D721Med (cell line): ENCODE measurements at regions not wholly inside any gene's neighbourhood (a gene's known extent, or its start where the extent isn't known, plus 50 kb on each side); places are given as distances from the start of the nearest gene placed in this dataset.

Experiments used
- DNase-seq: peaks from one replicate; pipeline ENCODE4 v3.0.0; 2011; ENCODE audit warnings: low spot score; ENCODE audit not compliant: insufficient read length
- FAIRE-seq: peaks from 2 replicates; lab custom pipeline; 2011; peaks lifted over from hg19 to GRCh38; lab: Jason Lieb, UNC
- CTCF ChIP-seq: IDR thresholded peaks from 2 replicates; pipeline ENCODE4 v1.5.1; 2012; ENCODE audit warnings: mild to moderate bottlenecking, control low read depth; ENCODE audit not compliant: insufficient read depth; ENCODE audit errors: missing control alignments

GRCh38 chr6:21395121-21395520 is 198.4 kb upstream of the SOX4 start:
- FAIRE-seq: no peak
- TF ChIP-seq CTCF: no peak
- no peak for DNase-seq

- no peak for TF ChIP-seq CTCF
- FAIRE-seq: no peak
- DNase-seq: no peak
Measured at GRCh38 chr6:21396313-21396712, 197.2 kb upstream of the SOX4 start.

- FAIRE-seq (no peak), DNase-seq (no peak)
- TF ChIP-seq CTCF: no peak
Measured at GRCh38 chr6:21398741-21399325, 194.7 kb upstream of the SOX4 start.

DNA sequence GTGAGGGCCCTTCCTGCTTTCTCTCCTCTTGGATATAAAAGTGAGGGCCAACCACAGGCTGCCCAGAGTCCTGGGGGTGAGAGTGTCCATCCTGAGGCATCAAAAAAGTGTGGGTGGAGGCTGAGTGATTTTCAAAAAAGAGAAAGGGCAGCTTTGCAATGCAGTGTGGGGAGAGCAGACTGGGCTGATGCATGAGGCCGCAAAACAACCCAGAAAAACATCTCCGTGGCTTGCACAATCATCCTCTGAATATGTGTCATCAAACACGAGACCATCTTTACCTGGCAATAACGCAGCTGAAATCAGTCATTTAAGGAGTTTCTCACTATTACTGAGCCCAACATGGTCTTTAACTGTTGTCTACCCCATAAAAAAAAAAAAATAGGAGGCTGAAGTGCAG is 191.2 kb upstream of the SOX4 start:
- DNase-seq: no peak
- no peak for TF ChIP-seq CTCF
- no peak for FAIRE-seq

DNA sequence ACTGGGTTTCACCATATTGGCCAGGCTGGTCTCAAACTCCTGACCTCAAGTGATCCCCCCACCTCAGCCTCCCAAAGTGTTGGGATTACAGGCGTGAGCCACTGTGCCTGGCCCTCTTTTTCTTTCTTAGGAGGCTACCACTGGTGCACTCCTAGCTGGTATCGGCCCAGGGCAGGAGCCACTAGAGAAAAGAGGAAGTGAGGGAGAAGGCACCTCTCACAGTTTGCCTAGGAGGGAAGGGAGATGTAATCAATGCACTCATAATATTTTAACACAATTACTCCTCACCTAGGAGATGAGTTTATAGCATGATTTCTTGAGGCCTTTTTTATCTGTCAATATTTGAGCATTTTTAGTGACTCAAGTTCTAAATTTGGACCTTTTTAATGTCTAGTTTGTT is 189.0 kb upstream of the SOX4 start:
- no peak for TF ChIP-seq CTCF
- DNase-seq: no peak
- FAIRE-seq: no peak

DNA sequence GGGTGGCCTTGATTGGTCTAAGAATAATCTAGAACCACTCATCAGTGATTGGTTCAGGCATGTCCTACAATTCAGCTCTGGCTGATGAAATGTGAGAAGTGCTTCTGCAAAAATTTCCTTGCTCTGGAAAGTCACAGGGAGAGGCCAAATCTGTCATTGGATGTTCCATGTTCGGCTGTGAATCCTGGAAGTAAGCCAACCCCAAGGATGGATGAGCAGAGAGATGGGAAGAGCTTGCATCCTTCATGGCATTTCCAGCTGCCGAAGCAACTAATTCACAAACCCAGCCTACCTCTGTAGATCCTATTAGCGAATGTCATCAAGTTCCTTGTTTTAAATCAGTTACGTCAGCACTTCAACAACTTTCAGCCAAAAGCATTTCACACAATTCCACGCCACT is 187.2 kb upstream of the SOX4 start:
- no peak for TF ChIP-seq CTCF
- FAIRE-seq: no peak
- DNase-seq: no peak

DNA sequence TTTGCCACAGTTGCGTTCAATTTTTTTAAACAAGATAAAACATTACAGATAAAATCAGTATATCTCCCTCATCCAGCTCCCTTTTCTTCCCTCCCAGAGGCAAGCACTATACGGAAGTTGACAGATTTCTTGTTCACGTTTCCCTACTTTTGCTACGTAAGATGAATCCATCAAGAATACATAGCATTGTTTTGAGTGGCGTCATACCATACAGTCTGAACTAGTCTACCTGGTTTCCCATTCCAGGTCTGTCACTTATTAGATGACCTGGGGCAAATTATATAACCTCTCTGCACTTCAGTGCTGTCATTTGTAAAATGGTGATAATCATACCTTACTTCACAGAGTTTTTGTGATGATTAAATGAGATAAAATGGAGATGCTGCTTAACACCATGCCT is 184.3 kb upstream of the SOX4 start:
- no peak for TF ChIP-seq CTCF
- DNase-seq: no peak
- FAIRE-seq: no peak
